ENCODE measurements at regions not wholly inside any gene's neighbourhood (a gene's known extent, or its start where the extent isn't known, plus 50 kb on each side); places are given as distances from the start of the nearest gene placed in this dataset.

DNA sequence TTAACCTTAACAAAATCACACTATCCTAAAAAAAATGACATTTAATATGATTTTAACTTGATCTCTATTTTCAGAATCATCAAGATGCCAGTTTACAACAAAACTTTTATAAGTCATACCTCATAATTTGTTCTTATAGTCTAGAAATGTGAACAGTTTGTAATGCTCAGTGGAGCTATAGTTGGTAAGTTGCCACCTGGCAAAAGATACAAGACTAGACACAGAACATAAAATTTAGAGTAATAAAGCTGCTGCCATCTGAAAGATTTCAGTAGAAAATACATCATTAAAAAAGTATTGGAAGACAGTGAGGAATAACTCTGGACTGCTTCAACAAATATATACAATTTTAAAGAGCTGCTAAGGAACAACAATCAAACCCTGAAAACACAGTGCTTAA lies 233.8 kb downstream of the GABRG2 start:
- dilution Hi-C loops (cut with MboI; ENCODE audit: extremely low pct_ligation_motif_present, low sequenced_read_pairs) = no loop called here
- Histone ChIP-seq H3K9me3 (ENCODE audit: control insufficient read depth, low read depth, low read length) (peaks cover 5% of the 10 kb centered on the region), H3K79me2 (ENCODE audit: control insufficient read depth, insufficient read depth, low read length) (no peaks in the 10 kb centered on the region), H3K4me2 (ENCODE audit: control insufficient read depth, extremely low read depth, insufficient read depth, low read depth, low read length) (no peak overlapping the region), H3K9me1 (ENCODE audit: control insufficient read depth, extremely low read depth, insufficient read depth, low read length) (no peaks in the 10 kb centered on the region), H3K9ac (ENCODE audit: control insufficient read depth, extremely low read depth, insufficient read depth, low read length) (no peak overlapping the region), H3K36me3 (ENCODE audit: control insufficient read depth in 2 of 2, extremely low read depth in 1 of 2, insufficient read depth in 2 of 2, low read length in 2 of 2) (no peaks in the 10 kb centered on the region), H3K4me1 (ENCODE audit: control insufficient read depth, extremely low read depth, insufficient read depth, low read length) (no peaks in the 10 kb centered on the region), H3K27ac (ENCODE audit: control insufficient read depth, insufficient read depth, low read length) (no peak overlapping the region), H4K20me1 (ENCODE audit: control insufficient read depth, extremely low read depth, insufficient read depth, low read length) (no peaks in the 10 kb centered on the region), H3K27me3 (ENCODE audit: control insufficient read depth, extremely low read depth, insufficient read depth, low read length) (no peaks in the 10 kb centered on the region), H3K4me3 (ENCODE audit: control insufficient read depth in 2 of 3, extremely low read depth in 1 of 3, insufficient read depth in 2 of 3, low read depth in 1 of 3, low read length in 3 of 3) (no peak overlapping the region), H2AFZ (ENCODE audit: control insufficient read depth, low read length) (no peak overlapping the region)
- no peak for FAIRE-seq
- TF ChIP-seq, protein P1, sequence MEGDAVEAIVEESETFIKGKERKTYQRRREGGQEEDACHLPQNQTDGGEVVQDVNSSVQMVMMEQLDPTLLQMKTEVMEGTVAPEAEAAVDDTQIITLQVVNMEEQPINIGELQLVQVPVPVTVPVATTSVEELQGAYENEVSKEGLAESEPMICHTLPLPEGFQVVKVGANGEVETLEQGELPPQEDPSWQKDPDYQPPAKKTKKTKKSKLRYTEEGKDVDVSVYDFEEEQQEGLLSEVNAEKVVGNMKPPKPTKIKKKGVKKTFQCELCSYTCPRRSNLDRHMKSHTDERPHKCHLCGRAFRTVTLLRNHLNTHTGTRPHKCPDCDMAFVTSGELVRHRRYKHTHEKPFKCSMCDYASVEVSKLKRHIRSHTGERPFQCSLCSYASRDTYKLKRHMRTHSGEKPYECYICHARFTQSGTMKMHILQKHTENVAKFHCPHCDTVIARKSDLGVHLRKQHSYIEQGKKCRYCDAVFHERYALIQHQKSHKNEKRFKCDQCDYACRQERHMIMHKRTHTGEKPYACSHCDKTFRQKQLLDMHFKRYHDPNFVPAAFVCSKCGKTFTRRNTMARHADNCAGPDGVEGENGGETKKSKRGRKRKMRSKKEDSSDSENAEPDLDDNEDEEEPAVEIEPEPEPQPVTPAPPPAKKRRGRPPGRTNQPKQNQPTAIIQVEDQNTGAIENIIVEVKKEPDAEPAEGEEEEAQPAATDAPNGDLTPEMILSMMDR (optimal IDR thresholded peaks at IDR 0.05 in 1 of 3, IDR thresholded peaks at IDR 0.05 in 1 of 3, conservative IDR thresholded peaks at IDR 0.05 in 1 of 3; ENCODE audit: extremely low read depth in 1 of 3, insufficient read depth in 2 of 3, low read length in 3 of 3) = no peak
- TF ChIP-seq EZH2 (IDR thresholded peaks at IDR 0.05; ENCODE audit: low read length) = no peak
- DNase-seq (ENCODE audit: low read depth, low spot score) = no peak

DNA sequence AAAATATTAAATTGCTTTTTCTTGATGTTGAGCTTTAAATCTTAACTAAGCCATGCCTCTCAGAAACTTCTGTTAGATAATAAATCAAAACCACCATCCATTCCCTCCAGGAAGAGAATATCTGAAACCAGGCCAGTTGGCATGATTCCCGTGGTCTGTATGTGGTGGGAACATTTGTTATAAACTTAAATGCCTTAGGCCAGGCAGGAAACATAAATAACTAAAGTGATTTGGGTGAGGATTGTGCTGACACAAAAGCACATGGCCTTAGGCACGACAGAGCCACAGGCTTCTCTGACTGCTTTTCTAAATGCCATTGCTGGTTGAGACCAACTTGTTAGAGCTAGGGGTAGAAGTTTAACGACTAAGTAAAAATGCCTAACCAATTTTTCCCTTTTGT lies 255.9 kb downstream of the GABRG2 start:
- FAIRE-seq = no peak
- dilution Hi-C loops (cut with MboI; ENCODE audit: extremely low pct_ligation_motif_present, low sequenced_read_pairs) = no loop called here
- Histone ChIP-seq H3K9me3 (ENCODE audit: control insufficient read depth, low read depth, low read length) (no peaks in the 10 kb centered on the region), H3K79me2 (ENCODE audit: control insufficient read depth, insufficient read depth, low read length) (no peaks in the 10 kb centered on the region), H3K4me1 (ENCODE audit: control insufficient read depth, extremely low read depth, insufficient read depth, low read length) (no peaks in the 10 kb centered on the region), H3K36me3 (ENCODE audit: control insufficient read depth in 2 of 2, extremely low read depth in 1 of 2, insufficient read depth in 2 of 2, low read length in 2 of 2) (no peaks in the 10 kb centered on the region), H3K27me3 (ENCODE audit: control insufficient read depth, extremely low read depth, insufficient read depth, low read length) (no peaks in the 10 kb centered on the region), H3K9me1 (ENCODE audit: control insufficient read depth, extremely low read depth, insufficient read depth, low read length) (no peaks in the 10 kb centered on the region), H3K4me2 (ENCODE audit: control insufficient read depth, extremely low read depth, insufficient read depth, low read depth, low read length) (no peak overlapping the region), H3K9ac (ENCODE audit: control insufficient read depth, extremely low read depth, insufficient read depth, low read length) (no peak overlapping the region), H4K20me1 (ENCODE audit: control insufficient read depth, extremely low read depth, insufficient read depth, low read length) (no peaks in the 10 kb centered on the region), H3K4me3 (ENCODE audit: control insufficient read depth in 2 of 3, extremely low read depth in 1 of 3, insufficient read depth in 2 of 3, low read depth in 1 of 3, low read length in 3 of 3) (no peak overlapping the region), H2AFZ (ENCODE audit: control insufficient read depth, low read length) (no peak overlapping the region), H3K27ac (ENCODE audit: control insufficient read depth, insufficient read depth, low read length) (no peak overlapping the region)
- no peak for DNase-seq (ENCODE audit: low read depth, low spot score)
- no peak for TF ChIP-seq EZH2 (IDR thresholded peaks at IDR 0.05; ENCODE audit: low read length)
- TF ChIP-seq, protein P1 (optimal IDR thresholded peaks at IDR 0.05 in 1 of 3, IDR thresholded peaks at IDR 0.05 in 1 of 3, conservative IDR thresholded peaks at IDR 0.05 in 1 of 3; ENCODE audit: extremely low read depth in 1 of 3, insufficient read depth in 2 of 3, low read length in 3 of 3) = no peak

Data from keratinocyte (primary cell).